Parathyroid adenoma (tissue), 2 donors: ENCODE measurements at regions not wholly inside any gene's neighbourhood (a gene's known extent, or its start where the extent isn't known, plus 50 kb on each side); places are given as distances from the start of the nearest gene placed in this dataset.

ENCODE experiments used
- H2AFZ ChIP-seq: fragments of 300-600 bp; sonication (generic); one replicate; pipeline ENCODE4 v1.7.0; 2017; ENCODE audit warnings: antibody characterized with exemption, mild to moderate bottlenecking
- H3K27ac ChIP-seq: fragments of 300-600 bp; sonication (generic); one replicate; pipeline ENCODE4 v1.7.0; 2017
- H3K27me3 ChIP-seq: fragments of 300-600 bp; sonication (generic); one replicate; pipeline ENCODE4 v1.7.0; 2017; ENCODE audit warnings: low read length; ENCODE audit not compliant: control insufficient read depth, insufficient read depth
- H3K36me3 ChIP-seq: fragments of 300-600 bp; sonication (generic); one replicate; pipeline ENCODE4 v1.7.0; 2017; ENCODE audit warnings: low read length; ENCODE audit not compliant: control insufficient read depth, insufficient read depth
- H3K4me1 ChIP-seq: fragments of 300-600 bp; sonication (generic); one replicate; pipeline ENCODE4 v1.7.0; 2017; ENCODE audit warnings: control low read depth
- H3K4me2 ChIP-seq: fragments of 300-600 bp; sonication (generic); one replicate; pipeline ENCODE4 v1.7.0; 2017; ENCODE audit warnings: low read length
- H3K4me3 ChIP-seq: fragments of 300-600 bp; sonication (generic); one replicate; pipeline ENCODE4 v1.7.0; 2017; ENCODE audit warnings: low read depth, low read length
- H3K79me2 ChIP-seq: fragments of 300-600 bp; sonication (generic); one replicate; pipeline ENCODE4 v1.7.0; 2017; ENCODE audit warnings: control low read depth
- H3K9ac ChIP-seq: fragments of 300-600 bp; sonication (generic); one replicate; pipeline ENCODE4 v1.7.0; 2017; ENCODE audit warnings: mild to moderate bottlenecking
- H3K9me3 ChIP-seq: fragments of 300-600 bp; sonication (generic); one replicate; pipeline ENCODE4 v1.7.0; 2017; ENCODE audit warnings: low read length; ENCODE audit not compliant: control insufficient read depth
- TF ChIP-seq, protein P1 (sequence below): fragments of 300-600 bp; sonication (generic); IDR thresholded peaks from one replicate; pipeline ENCODE4 v1.7.0; 2017; ENCODE audit warnings: antibody characterized with exemption, mild to moderate bottlenecking
- donor health status: primary hyperparathyroidism.

DNA sequence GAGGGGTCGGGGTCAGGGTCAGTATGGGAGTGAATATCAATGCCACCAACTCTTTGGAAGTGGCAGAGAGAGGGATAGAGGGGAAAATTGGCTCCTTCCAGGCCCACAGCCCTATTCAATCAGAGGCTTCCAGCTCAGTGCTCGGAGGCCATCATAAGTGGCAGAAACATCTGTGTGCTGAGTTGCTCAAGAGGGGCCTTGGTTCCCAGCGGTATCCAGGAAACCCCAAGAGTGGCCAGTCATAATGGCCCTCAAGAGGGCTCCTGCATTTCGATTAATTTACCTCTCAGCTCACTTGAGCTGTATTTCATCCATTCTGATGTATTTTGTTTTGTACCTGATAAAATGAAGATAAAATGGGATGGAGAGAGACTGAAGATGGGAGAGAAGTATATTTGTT is 154.3 kb upstream of the EOLA2 start:
- Histone ChIP-seq H3K79me2 (no peaks in the 10 kb centered on the region), H3K9me3 (no peaks in the 10 kb centered on the region), H3K4me1 (no peaks in the 10 kb centered on the region), H3K27ac (no peak overlapping the region), H3K4me3 (no peak overlapping the region), H3K4me2 (no peak overlapping the region), H3K9ac (no peak overlapping the region), H2AFZ (no peak overlapping the region), H3K36me3 (no peaks in the 10 kb centered on the region), H3K27me3 (no peaks in the 10 kb centered on the region)
- TF ChIP-seq, protein P1, sequence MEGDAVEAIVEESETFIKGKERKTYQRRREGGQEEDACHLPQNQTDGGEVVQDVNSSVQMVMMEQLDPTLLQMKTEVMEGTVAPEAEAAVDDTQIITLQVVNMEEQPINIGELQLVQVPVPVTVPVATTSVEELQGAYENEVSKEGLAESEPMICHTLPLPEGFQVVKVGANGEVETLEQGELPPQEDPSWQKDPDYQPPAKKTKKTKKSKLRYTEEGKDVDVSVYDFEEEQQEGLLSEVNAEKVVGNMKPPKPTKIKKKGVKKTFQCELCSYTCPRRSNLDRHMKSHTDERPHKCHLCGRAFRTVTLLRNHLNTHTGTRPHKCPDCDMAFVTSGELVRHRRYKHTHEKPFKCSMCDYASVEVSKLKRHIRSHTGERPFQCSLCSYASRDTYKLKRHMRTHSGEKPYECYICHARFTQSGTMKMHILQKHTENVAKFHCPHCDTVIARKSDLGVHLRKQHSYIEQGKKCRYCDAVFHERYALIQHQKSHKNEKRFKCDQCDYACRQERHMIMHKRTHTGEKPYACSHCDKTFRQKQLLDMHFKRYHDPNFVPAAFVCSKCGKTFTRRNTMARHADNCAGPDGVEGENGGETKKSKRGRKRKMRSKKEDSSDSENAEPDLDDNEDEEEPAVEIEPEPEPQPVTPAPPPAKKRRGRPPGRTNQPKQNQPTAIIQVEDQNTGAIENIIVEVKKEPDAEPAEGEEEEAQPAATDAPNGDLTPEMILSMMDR = no peak

DNA sequence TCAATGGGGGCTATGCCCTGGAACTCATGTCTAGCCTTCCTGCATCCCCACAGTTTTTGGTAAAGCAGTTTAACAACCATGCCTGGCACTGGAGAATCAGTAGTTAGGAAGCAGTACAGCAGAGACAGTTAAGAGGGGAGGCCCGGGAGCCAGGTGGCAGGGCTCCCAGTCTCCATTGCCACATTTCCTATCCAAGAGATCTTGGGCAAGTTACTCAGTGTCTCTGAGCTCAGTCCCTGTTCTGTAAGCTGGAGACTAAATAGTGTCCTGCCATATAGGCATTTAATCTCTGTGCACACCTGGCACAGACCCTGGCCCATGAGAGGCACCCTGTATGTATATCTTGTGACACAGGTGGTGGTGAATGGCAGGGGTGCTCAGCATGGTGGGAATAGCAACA is 156.1 kb upstream of the EOLA2 start:
- H3K79me2 ChIP-seq = no peaks in the 10 kb centered on the region
- H3K4me2 ChIP-seq = no peak overlapping the region
- TF ChIP-seq, protein P1 = no peak
- H3K27me3 ChIP-seq = no peaks in the 10 kb centered on the region
- H3K9ac ChIP-seq = no peak overlapping the region
- H3K9me3 ChIP-seq = no peaks in the 10 kb centered on the region
- no peaks in the 10 kb centered on the region for H3K36me3 ChIP-seq
- no peak overlapping the region for H3K4me3 ChIP-seq
- no peaks in the 10 kb centered on the region for H3K4me1 ChIP-seq
- no peak overlapping the region for H2AFZ ChIP-seq
- H3K27ac ChIP-seq = no peak overlapping the region

DNA sequence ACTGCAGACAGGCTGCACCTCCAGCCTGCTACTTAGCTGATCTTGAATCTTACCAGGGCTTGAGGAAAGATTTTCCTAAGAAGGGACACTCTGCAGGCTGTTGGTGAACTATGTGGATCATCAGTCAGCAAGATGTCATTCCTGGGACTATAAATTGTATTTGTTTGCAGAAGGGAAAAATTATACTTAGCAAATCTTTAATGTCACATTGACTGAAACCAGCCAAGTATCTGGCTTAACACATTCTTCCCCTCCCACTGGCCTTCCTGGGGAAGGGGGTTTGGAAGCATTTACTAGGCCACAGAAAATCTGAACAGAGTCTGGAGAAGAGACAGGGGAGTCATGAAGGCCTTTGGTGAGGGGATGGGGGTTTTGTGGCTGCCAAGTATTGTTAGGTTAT is 156.7 kb upstream of the EOLA2 start:
- Histone ChIP-seq H2AFZ (no peak overlapping the region), H3K27me3 (no peaks in the 10 kb centered on the region), H3K9me3 (no peaks in the 10 kb centered on the region), H3K4me2 (no peak overlapping the region), H3K79me2 (no peaks in the 10 kb centered on the region), H3K4me3 (no peak overlapping the region), H3K9ac (no peak overlapping the region), H3K36me3 (no peaks in the 10 kb centered on the region), H3K4me1 (no peaks in the 10 kb centered on the region), H3K27ac (no peak overlapping the region)
- TF ChIP-seq, protein P1 = no peak

DNA sequence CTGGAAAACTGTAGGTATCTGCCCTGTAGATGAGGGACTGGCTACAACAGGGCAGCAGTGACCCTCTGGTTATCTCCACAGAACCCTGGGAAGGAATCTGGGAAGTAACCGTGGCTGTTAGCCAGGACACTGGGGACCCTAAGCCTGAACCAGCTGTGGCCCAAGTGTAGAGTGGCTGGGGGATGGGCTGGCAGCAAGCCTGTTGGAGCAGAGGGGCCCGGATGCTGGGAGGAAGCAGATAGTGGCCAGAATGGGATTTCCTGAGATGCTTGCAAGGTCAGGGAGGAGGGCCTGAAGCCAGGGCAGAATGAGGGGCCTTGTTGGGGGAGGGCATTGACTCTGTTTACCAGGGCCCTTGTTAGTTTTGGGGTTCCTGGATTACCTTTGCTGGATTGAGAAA is 161.0 kb upstream of the EOLA2 start:
- Histone ChIP-seq H3K9me3 (no peaks in the 10 kb centered on the region), H3K27ac (no peak overlapping the region), H3K9ac (no peak overlapping the region), H3K4me3 (no peak overlapping the region), H3K36me3 (no peaks in the 10 kb centered on the region), H3K4me1 (no peaks in the 10 kb centered on the region), H3K79me2 (no peaks in the 10 kb centered on the region), H3K4me2 (no peak overlapping the region), H2AFZ (no peak overlapping the region), H3K27me3 (no peaks in the 10 kb centered on the region)
- TF ChIP-seq, protein P1 = no peak

DNA sequence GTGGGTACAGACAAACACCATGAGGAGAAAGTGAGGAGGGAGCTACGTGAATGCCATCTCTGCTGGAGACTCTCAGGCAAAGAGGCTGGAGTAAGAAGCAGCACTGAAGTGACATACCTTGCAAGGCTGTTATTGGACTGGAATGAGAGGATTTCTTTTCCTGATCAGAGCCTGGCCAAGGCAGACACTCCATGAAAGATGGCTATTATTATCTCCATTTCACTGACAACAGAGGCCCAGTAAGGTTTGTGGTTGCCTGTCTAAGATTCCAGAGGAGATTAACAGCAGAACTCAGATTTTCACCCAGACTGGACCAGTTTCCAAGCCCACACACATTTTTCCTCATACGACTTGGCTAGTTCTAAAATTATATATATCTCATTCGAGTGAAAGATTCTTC is 162.0 kb upstream of the EOLA2 start:
- H3K4me2 ChIP-seq = no peak overlapping the region
- H3K9me3 ChIP-seq = no peaks in the 10 kb centered on the region
- H3K4me1 ChIP-seq = no peaks in the 10 kb centered on the region
- H3K27ac ChIP-seq = no peak overlapping the region
- no peaks in the 10 kb centered on the region for H3K79me2 ChIP-seq
- H3K36me3 ChIP-seq = no peaks in the 10 kb centered on the region
- no peak overlapping the region for H3K4me3 ChIP-seq
- TF ChIP-seq, protein P1 = no peak
- H2AFZ ChIP-seq = no peak overlapping the region
- H3K9ac ChIP-seq = no peak overlapping the region
- H3K27me3 ChIP-seq = no peaks in the 10 kb centered on the region
